ENCODE measurements at regions not wholly inside any gene's neighbourhood (a gene's known extent, or its start where the extent isn't known, plus 50 kb on each side); places are given as distances from the start of the nearest gene placed in this dataset.

DNA sequence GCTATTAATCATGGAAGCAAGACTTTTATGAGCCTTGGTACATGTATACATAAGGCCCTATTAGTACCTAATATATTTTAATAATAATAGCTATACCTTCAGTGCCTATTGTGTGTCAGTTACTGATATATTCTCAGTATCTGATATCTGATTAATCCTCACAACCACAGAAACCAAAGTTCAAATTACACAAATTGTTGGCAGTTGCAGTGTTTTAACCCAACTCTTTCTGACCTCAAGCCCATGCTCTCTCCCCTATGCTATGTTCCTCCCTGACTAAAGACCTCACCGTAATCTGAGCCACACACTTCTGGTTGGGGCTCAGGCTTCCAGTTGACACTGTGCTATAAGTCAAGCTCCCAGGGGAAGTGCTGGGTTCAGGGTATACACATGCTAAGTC, 214.4 kb downstream of the SPTSSA start:
- Histone ChIP-seq H3K4me1 (ENCODE audit: insufficient read depth, low read length) (no peaks in the 10 kb centered on the region), H3K36me3 (ENCODE audit: insufficient read depth, low read length) (no peaks in the 10 kb centered on the region), H3K9me3 (ENCODE audit: control insufficient read depth in 1 of 2, insufficient read depth in 1 of 2, low read length in 2 of 2) (no peaks in the 10 kb centered on the region), H3K27me3 (ENCODE audit: control insufficient read depth in 1 of 2, insufficient read depth in 2 of 2, low read length in 2 of 2) (peaks cover 0 to 10% of the 10 kb centered on the region in 2 experiments), H3K27ac (ENCODE audit: low read depth in 1 of 2, low read length in 2 of 2) (no peak overlapping the region), H3K4me3 (ENCODE audit: low read length) (no peak overlapping the region)
- TF ChIP-seq, protein P1, sequence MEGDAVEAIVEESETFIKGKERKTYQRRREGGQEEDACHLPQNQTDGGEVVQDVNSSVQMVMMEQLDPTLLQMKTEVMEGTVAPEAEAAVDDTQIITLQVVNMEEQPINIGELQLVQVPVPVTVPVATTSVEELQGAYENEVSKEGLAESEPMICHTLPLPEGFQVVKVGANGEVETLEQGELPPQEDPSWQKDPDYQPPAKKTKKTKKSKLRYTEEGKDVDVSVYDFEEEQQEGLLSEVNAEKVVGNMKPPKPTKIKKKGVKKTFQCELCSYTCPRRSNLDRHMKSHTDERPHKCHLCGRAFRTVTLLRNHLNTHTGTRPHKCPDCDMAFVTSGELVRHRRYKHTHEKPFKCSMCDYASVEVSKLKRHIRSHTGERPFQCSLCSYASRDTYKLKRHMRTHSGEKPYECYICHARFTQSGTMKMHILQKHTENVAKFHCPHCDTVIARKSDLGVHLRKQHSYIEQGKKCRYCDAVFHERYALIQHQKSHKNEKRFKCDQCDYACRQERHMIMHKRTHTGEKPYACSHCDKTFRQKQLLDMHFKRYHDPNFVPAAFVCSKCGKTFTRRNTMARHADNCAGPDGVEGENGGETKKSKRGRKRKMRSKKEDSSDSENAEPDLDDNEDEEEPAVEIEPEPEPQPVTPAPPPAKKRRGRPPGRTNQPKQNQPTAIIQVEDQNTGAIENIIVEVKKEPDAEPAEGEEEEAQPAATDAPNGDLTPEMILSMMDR (IDR thresholded peaks at IDR 0.05): no peak
- Mint-ChIP-seq H3K27me3 (peaks cover 13% of the 10 kb centered on the region), H3K4me3 (no peak overlapping the region), H3K4me1 (ENCODE audit: low read depth) (no peaks in the 10 kb centered on the region), H3K27ac (no peak overlapping the region), H3K36me3 (ENCODE audit: low read depth) (no peaks in the 10 kb centered on the region), H3K9me3 (no peaks in the 10 kb centered on the region)
- POLR2A ChIA-PET: no interaction called here
- ATAC-seq (ENCODE audit: poor library complexity) (no peak), DNase-seq (no peak)
- intact Hi-C loops (cut with DNase I, micrococcal nuclease): no loop called here
- CTCF ChIA-PET: no interaction called here

DNA sequence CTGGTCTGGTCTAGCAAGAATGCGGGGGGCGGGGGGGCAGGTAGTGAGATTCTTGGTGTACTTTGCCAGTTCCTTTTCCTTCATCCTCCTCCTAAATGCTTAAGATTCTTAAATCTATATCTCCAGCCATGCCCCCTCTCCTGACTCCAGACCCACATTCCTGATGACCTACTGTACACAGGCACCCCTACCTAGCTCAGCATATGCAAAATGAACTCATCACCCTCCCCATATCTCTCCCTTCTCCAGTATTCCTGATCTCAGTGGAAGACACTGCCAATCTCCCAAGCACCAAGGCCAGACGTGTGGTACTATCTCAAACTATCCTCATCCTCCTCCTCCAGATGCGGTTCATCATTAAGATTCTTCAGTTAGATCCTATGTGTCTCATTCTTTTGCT, 215.8 kb downstream of the SPTSSA start:
- Mint-ChIP-seq H3K4me1 (ENCODE audit: low read depth) (no peaks in the 10 kb centered on the region), H3K27ac (no peak overlapping the region), H3K27me3 (peaks cover 26% of the 10 kb centered on the region), H3K36me3 (ENCODE audit: low read depth) (no peaks in the 10 kb centered on the region), H3K4me3 (no peak overlapping the region), H3K9me3 (no peaks in the 10 kb centered on the region)
- CTCF ChIA-PET: no interaction called here
- no peak for DNase-seq
- TF ChIP-seq, protein P1 (IDR thresholded peaks at IDR 0.05): no peak
- Histone ChIP-seq H3K36me3 (ENCODE audit: insufficient read depth, low read length) (no peaks in the 10 kb centered on the region), H3K27ac (ENCODE audit: low read depth in 1 of 2, low read length in 2 of 2) (no peak overlapping the region), H3K27me3 (ENCODE audit: control insufficient read depth in 1 of 2, insufficient read depth in 2 of 2, low read length in 2 of 2) (peaks cover 0 to 14% of the 10 kb centered on the region in 2 experiments), H3K4me3 (ENCODE audit: low read length) (no peak overlapping the region), H3K9me3 (ENCODE audit: control insufficient read depth in 1 of 2, insufficient read depth in 1 of 2, low read length in 2 of 2) (no peaks in the 10 kb centered on the region), H3K4me1 (ENCODE audit: insufficient read depth, low read length) (no peaks in the 10 kb centered on the region)
- intact Hi-C loops (cut with DNase I, micrococcal nuclease): no loop called here
- POLR2A ChIA-PET: no interaction called here
- ATAC-seq (ENCODE audit: poor library complexity): no peak

DNA sequence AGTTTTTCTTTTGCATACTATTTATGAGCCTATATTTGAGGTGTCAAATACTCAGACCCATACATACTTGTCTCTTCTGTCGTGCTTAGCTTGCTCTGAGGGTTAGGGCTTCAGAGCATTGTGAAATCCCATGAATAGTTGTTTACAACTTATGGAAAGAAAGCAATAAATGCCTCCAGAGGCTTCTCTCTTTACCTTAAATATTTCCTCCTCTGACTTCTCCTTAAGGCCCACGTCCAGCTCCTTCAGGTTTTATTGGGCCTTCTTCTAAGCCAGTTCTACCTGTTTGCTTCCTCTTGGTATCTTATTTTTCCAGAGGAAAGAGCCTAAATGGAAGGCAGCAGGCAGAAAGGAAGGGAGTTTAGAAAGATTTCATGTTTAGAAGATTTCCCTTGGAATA, 218.6 kb downstream of the SPTSSA start:
- DNase-seq (no peak), ATAC-seq (ENCODE audit: poor library complexity) (no peak)
- no peaks in the 10 kb centered on the region for H3K36me3 ChIP-seq (ENCODE audit: insufficient read depth, low read length)
- ChIA-PET CTCF (no interaction called here), POLR2A (no interaction called here)
- H3K4me3 Mint-ChIP-seq: no peak overlapping the region
- H3K27me3 ChIP-seq (ENCODE audit: control insufficient read depth in 1 of 2, insufficient read depth in 2 of 2, low read length in 2 of 2): peaks cover 0 to 15% of the 10 kb centered on the region in 2 experiments
- intact Hi-C loops (cut with DNase I, micrococcal nuclease): no loop called here
- H3K36me3 Mint-ChIP-seq (ENCODE audit: low read depth): no peaks in the 10 kb centered on the region
- H3K4me3 ChIP-seq (ENCODE audit: low read length): no peak overlapping the region
- no peaks in the 10 kb centered on the region for H3K4me1 Mint-ChIP-seq (ENCODE audit: low read depth)
- no peak overlapping the region for H3K27ac Mint-ChIP-seq
- H3K4me1 ChIP-seq (ENCODE audit: insufficient read depth, low read length): no peaks in the 10 kb centered on the region
- H3K9me3 Mint-ChIP-seq: no peaks in the 10 kb centered on the region
- peaks cover 27% of the 10 kb centered on the region for H3K27me3 Mint-ChIP-seq
- no peak overlapping the region for H3K27ac ChIP-seq (ENCODE audit: low read depth in 1 of 2, low read length in 2 of 2)
- TF ChIP-seq, protein P1 (IDR thresholded peaks at IDR 0.05): no peak
- no peaks in the 10 kb centered on the region for H3K9me3 ChIP-seq (ENCODE audit: control insufficient read depth in 1 of 2, insufficient read depth in 1 of 2, low read length in 2 of 2)
